ENCODE measurements at regions not wholly inside any gene's neighbourhood (a gene's known extent, or its start where the extent isn't known, plus 50 kb on each side); places are given as distances from the start of the nearest gene placed in this dataset.

DNA sequence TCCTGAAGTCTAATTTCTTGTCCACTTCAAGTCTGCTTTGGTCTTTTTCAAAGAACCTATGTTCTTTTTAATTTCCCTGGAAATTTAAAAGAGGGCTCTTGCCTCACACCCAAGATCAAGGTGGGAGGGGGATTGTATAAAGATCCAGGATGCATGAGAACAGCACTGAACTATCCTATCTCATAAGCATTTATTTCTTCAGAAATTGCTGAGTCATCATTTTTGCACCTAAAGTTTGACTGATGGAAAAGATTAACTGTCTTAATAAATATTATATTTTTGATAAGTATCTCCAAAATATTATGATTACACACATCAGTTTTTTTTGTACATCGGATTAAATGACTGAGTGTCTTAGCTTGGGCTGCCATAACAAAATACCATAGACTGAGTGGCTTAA is 90.5 kb downstream of the RPS24 start:
- no peak overlapping the region for H3K4me3 ChIP-seq (ENCODE audit: low read length)
- no peak overlapping the region for H3K9ac ChIP-seq (ENCODE audit: low read length)
- TF ChIP-seq, protein P1, sequence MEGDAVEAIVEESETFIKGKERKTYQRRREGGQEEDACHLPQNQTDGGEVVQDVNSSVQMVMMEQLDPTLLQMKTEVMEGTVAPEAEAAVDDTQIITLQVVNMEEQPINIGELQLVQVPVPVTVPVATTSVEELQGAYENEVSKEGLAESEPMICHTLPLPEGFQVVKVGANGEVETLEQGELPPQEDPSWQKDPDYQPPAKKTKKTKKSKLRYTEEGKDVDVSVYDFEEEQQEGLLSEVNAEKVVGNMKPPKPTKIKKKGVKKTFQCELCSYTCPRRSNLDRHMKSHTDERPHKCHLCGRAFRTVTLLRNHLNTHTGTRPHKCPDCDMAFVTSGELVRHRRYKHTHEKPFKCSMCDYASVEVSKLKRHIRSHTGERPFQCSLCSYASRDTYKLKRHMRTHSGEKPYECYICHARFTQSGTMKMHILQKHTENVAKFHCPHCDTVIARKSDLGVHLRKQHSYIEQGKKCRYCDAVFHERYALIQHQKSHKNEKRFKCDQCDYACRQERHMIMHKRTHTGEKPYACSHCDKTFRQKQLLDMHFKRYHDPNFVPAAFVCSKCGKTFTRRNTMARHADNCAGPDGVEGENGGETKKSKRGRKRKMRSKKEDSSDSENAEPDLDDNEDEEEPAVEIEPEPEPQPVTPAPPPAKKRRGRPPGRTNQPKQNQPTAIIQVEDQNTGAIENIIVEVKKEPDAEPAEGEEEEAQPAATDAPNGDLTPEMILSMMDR (conservative IDR thresholded peaks at IDR 0.05; ENCODE audit: low read depth, low read length), result no peak
- TF ChIP-seq EZH2phosphoT487 (IDR thresholded peaks at IDR 0.05; ENCODE audit: borderline replicate concordance, low read length) (no peak), EZH2 (IDR thresholded peaks at IDR 0.05; ENCODE audit: low read length, unreplicated experiment) (no peak)
- ATAC-seq (no peak), DNase-seq (no peak)
- H3K79me2 ChIP-seq (ENCODE audit: low read length), result no peaks in the 10 kb centered on the region
- H3K27me3 ChIP-seq (ENCODE audit: low read length), result peaks cover 59% of the 10 kb centered on the region
- no peak overlapping the region for H3K27ac ChIP-seq (ENCODE audit: low read length)
- H3K36me3 ChIP-seq (ENCODE audit: low read depth, low read length), result no peaks in the 10 kb centered on the region
- ChIA-PET CTCF (no interaction called here), POLR2A (ENCODE audit: unreplicated experiment) (no interaction called here)
- no peak overlapping the region for H2AFZ ChIP-seq (ENCODE audit: low read length)
- H3K4me1 ChIP-seq (ENCODE audit: insufficient read depth, low read length), result no peaks in the 10 kb centered on the region
- intact Hi-C loops (cut with micrococcal nuclease), result no loop called here
- no peaks in the 10 kb centered on the region for H3K9me2 ChIP-seq (replicated peaks; ENCODE audit: low read length)
- no peaks in the 10 kb centered on the region for H3F3A ChIP-seq (ENCODE audit: low read length, unreplicated experiment)
- H3K4me2 ChIP-seq (ENCODE audit: low read length), result no peak overlapping the region
- no TSS peak for BruUV-seq (replicated peaks)
- H4K20me1 ChIP-seq (ENCODE audit: low read length), result no peaks in the 10 kb centered on the region
- peaks cover 18% of the 10 kb centered on the region for H3K9me3 ChIP-seq (ENCODE audit: low read length)

DNA sequence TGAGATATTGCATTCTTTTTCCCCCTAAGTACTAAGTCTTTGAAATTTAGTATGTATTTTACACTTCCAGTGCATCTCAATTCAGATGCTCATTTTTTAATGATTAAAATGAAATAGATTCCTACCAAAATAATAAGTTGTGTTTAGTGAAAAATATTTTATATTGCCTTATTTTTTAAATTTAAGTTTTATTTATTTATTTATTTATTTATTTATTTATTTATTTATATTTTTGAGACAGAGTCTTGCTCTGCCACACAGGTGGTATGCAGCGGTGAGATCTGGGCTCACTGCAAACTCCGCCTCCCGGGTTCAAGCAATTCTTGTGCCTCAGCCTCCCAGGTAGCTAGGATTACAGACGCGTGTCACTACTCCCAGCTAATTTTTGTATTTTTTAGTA is 95.5 kb downstream of the RPS24 start:
- Histone ChIP-seq H3K4me2 (ENCODE audit: low read length) (no peak overlapping the region), H3K4me1 (ENCODE audit: insufficient read depth, low read length) (no peaks in the 10 kb centered on the region), H3K79me2 (ENCODE audit: low read length) (no peaks in the 10 kb centered on the region), H3K9me3 (ENCODE audit: low read length) (no peaks in the 10 kb centered on the region), H3K9me2 (replicated peaks; ENCODE audit: low read length) (no peaks in the 10 kb centered on the region), H2AFZ (ENCODE audit: low read length) (no peak overlapping the region), H3K36me3 (ENCODE audit: low read depth, low read length) (no peaks in the 10 kb centered on the region), H3K9ac (ENCODE audit: low read length) (no peak overlapping the region), H4K20me1 (ENCODE audit: low read length) (no peaks in the 10 kb centered on the region), H3K27me3 (ENCODE audit: low read length) (peaks cover 58% of the 10 kb centered on the region), H3K4me3 (ENCODE audit: low read length) (no peak overlapping the region), H3K27ac (ENCODE audit: low read length) (no peak overlapping the region), H3F3A (ENCODE audit: low read length, unreplicated experiment) (no peaks in the 10 kb centered on the region)
- intact Hi-C loops (cut with micrococcal nuclease), result no loop called here
- DNase-seq (no peak), ATAC-seq (no peak)
- TF ChIP-seq EZH2 (IDR thresholded peaks at IDR 0.05; ENCODE audit: low read length, unreplicated experiment) (no peak), EZH2phosphoT487 (IDR thresholded peaks at IDR 0.05; ENCODE audit: borderline replicate concordance, low read length) (no peak)
- TF ChIP-seq, protein P1 (conservative IDR thresholded peaks at IDR 0.05; ENCODE audit: low read depth, low read length), result no peak
- CTCF ChIA-PET, result no interaction called here
- POLR2A ChIA-PET (ENCODE audit: unreplicated experiment), result no interaction called here
- no TSS peak for BruUV-seq (replicated peaks)

DNA sequence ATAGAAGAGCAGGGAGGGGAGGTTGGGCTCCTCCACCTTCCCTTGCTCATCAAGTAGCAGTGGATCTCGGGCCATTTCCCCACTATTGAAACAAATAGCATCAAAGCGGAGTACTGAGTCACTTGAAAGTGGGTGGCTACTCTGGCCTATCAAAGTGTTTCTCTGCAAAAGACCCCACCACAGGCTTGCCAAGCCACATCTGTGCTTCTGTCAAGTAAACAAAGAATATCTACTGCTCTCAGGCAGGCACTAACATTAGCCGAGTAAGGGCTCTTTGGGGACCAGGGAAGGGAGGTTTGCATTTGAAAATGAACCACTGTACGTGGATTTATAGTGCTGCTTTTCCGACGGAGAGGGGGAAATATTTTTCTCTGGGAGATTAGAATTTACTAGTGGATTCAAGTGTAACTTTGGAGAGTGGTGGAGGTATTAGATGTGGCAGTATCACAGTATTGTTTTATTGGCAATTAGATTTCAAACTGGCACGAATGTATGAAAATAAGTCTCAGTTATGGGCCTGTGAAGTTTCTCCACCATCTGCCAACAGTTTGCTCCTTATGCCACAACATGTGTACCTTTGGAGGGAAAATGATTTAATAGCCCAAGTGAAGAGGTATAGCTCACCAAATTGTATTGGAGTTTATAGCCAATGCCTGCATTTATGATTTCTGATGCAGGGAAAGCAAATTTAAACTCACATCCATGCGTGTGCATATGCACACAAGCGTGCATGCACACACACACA is 97.5 kb downstream of the RPS24 start:
- intact Hi-C loops (cut with micrococcal nuclease), result no loop called here
- H3K36me3 ChIP-seq (ENCODE audit: low read depth, low read length), result no peaks in the 10 kb centered on the region
- no peak overlapping the region for H3K4me3 ChIP-seq (ENCODE audit: low read length)
- no peaks in the 10 kb centered on the region for H4K20me1 ChIP-seq (ENCODE audit: low read length)
- TF ChIP-seq, protein P1 (conservative IDR thresholded peaks at IDR 0.05; ENCODE audit: low read depth, low read length), result no peak
- peak; percentile 37 for TF ChIP-seq EZH2 (IDR thresholded peaks at IDR 0.05; ENCODE audit: low read length, unreplicated experiment)
- H3K4me1 ChIP-seq (ENCODE audit: insufficient read depth, low read length), result no peaks in the 10 kb centered on the region
- no TSS peak for BruUV-seq (replicated peaks)
- no peaks in the 10 kb centered on the region for H3K79me2 ChIP-seq (ENCODE audit: low read length)
- H3K4me2 ChIP-seq (ENCODE audit: low read length), result no peak overlapping the region
- no peak overlapping the region for H3K9ac ChIP-seq (ENCODE audit: low read length)
- CTCF ChIA-PET, result no interaction called here
- no peaks in the 10 kb centered on the region for H3K9me3 ChIP-seq (ENCODE audit: low read length)
- DNase-seq (no peak), ATAC-seq (no peak)
- no peak overlapping the region for H3K27ac ChIP-seq (ENCODE audit: low read length)
- H3K27me3 ChIP-seq (ENCODE audit: low read length), result peaks cover 72% of the 10 kb centered on the region
- no peak overlapping the region for H2AFZ ChIP-seq (ENCODE audit: low read length)
- no peaks in the 10 kb centered on the region; the same call in 1 of the 2 replicates for H3K9me2 ChIP-seq (replicated peaks; ENCODE audit: low read length)
- no peaks in the 10 kb centered on the region for H3F3A ChIP-seq (ENCODE audit: low read length, unreplicated experiment)
- POLR2A ChIA-PET (ENCODE audit: unreplicated experiment), result no interaction called here

All from PC-3 (cell line).